Gastrocnemius medialis (tissue), 4 donors: ENCODE measurements at regions not wholly inside any gene's neighbourhood (a gene's known extent, or its start where the extent isn't known, plus 50 kb on each side); places are given as distances from the start of the nearest gene placed in this dataset.

Source experiments
- CTCF ChIP-seq, 5 experiments: fragments of 450-650 bp in 3 of 5; fragments of 200-600 bp in 2 of 5; sonication (generic) in 2 of 5; IDR thresholded peaks in 4 of 5; conservative IDR thresholded peaks in 1 of 5; 1 replicate in 4 of 5; 2 replicates in 1 of 5; pipeline ENCODE4 v1.5.1; 2016 to 2019; ENCODE audit warnings: antibody characterized with exemption in 5 of 5, mild to moderate bottlenecking in 3 of 5, moderate library complexity in 3 of 5
- POLR2A ChIP-seq, 2 donors: fragments of 450-650 bp; IDR thresholded peaks; one replicate each; pipeline ENCODE4 v1.6.1; 2017; ENCODE audit warnings: antibody characterized with exemption in 2 of 2, mild to moderate bottlenecking in 2 of 2, moderate library complexity in 2 of 2

GRCh38 chr5:120151825-120152224, 312.3 kb upstream of the PRR16 start:
- TF ChIP-seq CTCF (IDR thresholded peaks at IDR 0.05 in 4 of 5, conservative IDR thresholded peaks at IDR 0.05 in 1 of 5), result no peak
- no peak for TF ChIP-seq POLR2A (IDR thresholded peaks at IDR 0.05)
